Stimulated activated CD4-positive, alpha-beta T cell treated with anti-CD3 and anti-CD28 coated beads, Interleukin-4, amount 100 ng/mL, for 24 hours (primary cell): ENCODE measurements at regions not wholly inside any gene's neighbourhood (a gene's known extent, or its start where the extent isn't known, plus 50 kb on each side); places are given as distances from the start of the nearest gene placed in this dataset.
"Not testable (repeated sequence)": the region's sequence is repeated elsewhere in the genome, so short reads cannot be mapped to it uniquely, and the experiment has no call there.

Experiments used
- DNase-seq: peaks from one replicate; pipeline ENCODE4 v3.0.0-alpha.2; 2020

GRCh38 chr11:95432714-95433503 is 201.9 kb upstream of the SESN3 start:
- DNase-seq, result no peak

- no peak for DNase-seq
Observed at GRCh38 chr11:95429376-95429907, 198.4 kb upstream of the SESN3 start.

GRCh38 chr11:95426823-95427462 is 195.9 kb upstream of the SESN3 start:
- DNase-seq, result no peak

- no peak for DNase-seq
Observed at GRCh38 chr11:95419915-95420314, 188.9 kb upstream of the SESN3 start.

GRCh38 chr11:95418916-95419315 is 187.9 kb upstream of the SESN3 start:
- no peak for DNase-seq

- DNase-seq, result no peak
Observed at GRCh38 chr11:95417832-95418231, 186.8 kb upstream of the SESN3 start.

- DNase-seq, result no peak
Observed at GRCh38 chr11:95415837-95416304, 184.9 kb upstream of the SESN3 start.

GRCh38 chr11:95414217-95414616 is 183.2 kb upstream of the SESN3 start:
- no peak for DNase-seq

GRCh38 chr11:95413761-95414160 is 182.8 kb upstream of the SESN3 start:
- no peak for DNase-seq

GRCh38 chr11:95413021-95413420 is 182.0 kb upstream of the SESN3 start:
- no peak for DNase-seq

- no peak for DNase-seq
Observed at GRCh38 chr11:95412074-95412473, 181.1 kb upstream of the SESN3 start.

- DNase-seq, result not testable (repeated sequence)
Observed at GRCh38 chr11:95410707-95411106, 179.7 kb upstream of the SESN3 start.

GRCh38 chr11:95406271-95406670 is 175.3 kb upstream of the SESN3 start:
- DNase-seq, result no peak

- no peak for DNase-seq
Observed at GRCh38 chr11:95404370-95404769, 173.4 kb upstream of the SESN3 start.

- no peak for DNase-seq
Observed at GRCh38 chr11:95398437-95399112, 167.6 kb upstream of the SESN3 start.

- no peak for DNase-seq
Observed at GRCh38 chr11:95392644-95393043, 161.6 kb upstream of the SESN3 start.

GRCh38 chr11:95389427-95389826 is 158.4 kb upstream of the SESN3 start:
- no peak for DNase-seq

GRCh38 chr11:95388086-95388485 is 157.1 kb upstream of the SESN3 start:
- no peak for DNase-seq

- no peak for DNase-seq
Observed at GRCh38 chr11:95387325-95387724, 156.3 kb upstream of the SESN3 start.

- DNase-seq, result no peak
Observed at GRCh38 chr11:95385577-95385976, 154.6 kb upstream of the SESN3 start.

GRCh38 chr11:95379479-95379878 is 148.5 kb upstream of the SESN3 start:
- no peak for DNase-seq

- no peak for DNase-seq
Observed at GRCh38 chr11:95378789-95379188, 147.8 kb upstream of the SESN3 start.

- no peak for DNase-seq
Observed at GRCh38 chr11:95378111-95378510, 147.1 kb upstream of the SESN3 start.

GRCh38 chr11:95375886-95376285 is 144.9 kb upstream of the SESN3 start:
- no peak for DNase-seq
